H9 (cell line): ENCODE measurements at regions not wholly inside any gene's neighbourhood (a gene's known extent, or its start where the extent isn't known, plus 50 kb on each side); places are given as distances from the start of the nearest gene placed in this dataset.

Experiments used
- DNase-seq: peaks from one replicate; pipeline ENCODE4 v3.0.0-alpha.2; 2017
- H2AFZ ChIP-seq: one replicate; pipeline ENCODE4 v1.6.1; 2013; ENCODE audit warnings: mild to moderate bottlenecking, low read length, control low read depth, moderate library complexity
- H2AK5ac ChIP-seq: 2 replicates; pipeline ENCODE4 v1.6.1; 2013; ENCODE audit warnings: low read length, control low read depth, mixed read lengths; ENCODE audit not compliant: insufficient read length
- H2BK120ac ChIP-seq: one replicate; pipeline ENCODE4 v1.6.1; 2013; ENCODE audit warnings: low read depth, mild to moderate bottlenecking, low read length, control low read depth, inconsistent platforms; ENCODE audit not compliant: poor library complexity, severe bottlenecking
- H2BK12ac ChIP-seq: 2 replicates; pipeline ENCODE4 v1.6.1; 2013; ENCODE audit warnings: low read length, control low read depth, mixed read lengths, low read depth; ENCODE audit not compliant: insufficient read length
- H2BK15ac ChIP-seq: 2 replicates; pipeline ENCODE4 v1.6.1; 2013; ENCODE audit warnings: low read depth, low read length, control low read depth
- H2BK20ac ChIP-seq: one replicate; pipeline ENCODE4 v1.6.1; 2013; ENCODE audit warnings: low read depth, mild to moderate bottlenecking, low read length, control low read depth, inconsistent platforms; ENCODE audit not compliant: poor library complexity, severe bottlenecking
- H2BK5ac ChIP-seq: 2 replicates; pipeline ENCODE4 v1.6.1; 2013; ENCODE audit warnings: low read length, control low read depth, mixed read lengths; ENCODE audit not compliant: insufficient read length
- H3K14ac ChIP-seq: 2 replicates; pipeline ENCODE4 v1.6.1; 2013; ENCODE audit warnings: low read length, control low read depth; ENCODE audit not compliant: insufficient read depth
- H3K18ac ChIP-seq: 2 replicates; pipeline ENCODE4 v1.6.1; 2013; ENCODE audit warnings: low read depth, mild to moderate bottlenecking, mixed read lengths, low read length, control low read depth; ENCODE audit not compliant: insufficient read length
- H3K23ac ChIP-seq: 2 replicates; pipeline ENCODE4 v1.6.1; 2013; ENCODE audit warnings: low read length, control low read depth, mixed read lengths, low read depth; ENCODE audit not compliant: insufficient read length
- H3K23me2 ChIP-seq: 2 replicates; pipeline ENCODE4 v1.6.1; 2013; ENCODE audit warnings: low read depth, mild to moderate bottlenecking, mixed read lengths, low read length, control low read depth; ENCODE audit not compliant: insufficient read length, poor library complexity, severe bottlenecking
- H3K27ac ChIP-seq: 2 replicates; pipeline ENCODE4 v1.5.1; 2013; ENCODE audit warnings: low read length, control low read depth, mixed read lengths, low read depth; ENCODE audit not compliant: insufficient read length
- H3K27me3 ChIP-seq: 2 replicates; pipeline ENCODE4 v1.6.1; 2013; ENCODE audit warnings: low read length, control low read depth, inconsistent platforms; ENCODE audit not compliant: insufficient read depth
- H3K4ac ChIP-seq: 2 replicates; pipeline ENCODE4 v1.6.1; 2013; ENCODE audit warnings: low read depth, mild to moderate bottlenecking, control low read depth, inconsistent platforms, low read length, moderate library complexity
- H3K4me1 ChIP-seq: 2 replicates; pipeline ENCODE4 v1.6.1; 2013; ENCODE audit warnings: low read length, control low read depth, inconsistent platforms; ENCODE audit not compliant: insufficient read depth
- H3K4me2 ChIP-seq: 2 replicates; pipeline ENCODE4 v1.6.1; 2013; ENCODE audit warnings: low read length, control low read depth, mixed read lengths; ENCODE audit not compliant: insufficient read length, insufficient read depth
- H3K56ac ChIP-seq: 2 replicates; pipeline ENCODE4 v1.6.1; 2013; ENCODE audit warnings: low read depth, mild to moderate bottlenecking, mixed read lengths, low read length, control low read depth; ENCODE audit not compliant: insufficient read length
- H3K79me1 ChIP-seq: 2 replicates; pipeline ENCODE4 v1.6.1; 2013; ENCODE audit warnings: low read depth, mild to moderate bottlenecking, moderate library complexity, low read length, control low read depth, inconsistent platforms; ENCODE audit not compliant: insufficient read depth, poor library complexity, severe bottlenecking
- H3K79me2 ChIP-seq: 2 replicates; pipeline ENCODE4 v1.6.1; 2013; ENCODE audit warnings: low read length, control low read depth, inconsistent platforms; ENCODE audit not compliant: insufficient read depth
- H3K9ac ChIP-seq: 2 replicates; pipeline ENCODE4 v1.6.1; 2013; ENCODE audit warnings: low read length, control low read depth, mixed read lengths; ENCODE audit not compliant: insufficient read length; ENCODE audit errors: extremely low read depth
- H3K9me3 ChIP-seq: one replicate; pipeline ENCODE4 v1.6.1; 2013; ENCODE audit warnings: low read depth, low read length, inconsistent platforms; ENCODE audit not compliant: control insufficient read depth
- H3T11ph ChIP-seq: one replicate; pipeline ENCODE4 v1.6.1; 2013; ENCODE audit warnings: mild to moderate bottlenecking, low read length, control low read depth, inconsistent platforms
- H4K20me1 ChIP-seq: one replicate; pipeline ENCODE4 v1.6.1; 2013; ENCODE audit not compliant: control insufficient read depth, insufficient read length, insufficient read depth
- H4K5ac ChIP-seq: 2 replicates; pipeline ENCODE4 v1.6.1; 2013; ENCODE audit warnings: low read depth, mild to moderate bottlenecking, mixed read lengths, low read length, control low read depth; ENCODE audit not compliant: insufficient read length
- H4K8ac ChIP-seq: replicated peaks from 2 replicates; pipeline ENCODE4 v1.6.1; 2013; ENCODE audit warnings: low read length, control low read depth, mixed read lengths, low read depth; ENCODE audit not compliant: insufficient read length
- H4K91ac ChIP-seq: 2 replicates; pipeline ENCODE4 v1.6.1; 2013; ENCODE audit warnings: low read depth, mild to moderate bottlenecking, moderate library complexity, mixed read lengths, low read length, control low read depth; ENCODE audit not compliant: insufficient read length
- H3K27ac Mint-ChIP-seq, 3 experiments: 2 replicates in 2 of 3; 3 replicates in 1 of 3; pipeline ENCODE4 v1.8.0; 2020 to 2021; ENCODE audit warnings: mixed read lengths in 3 of 3, mild to moderate bottlenecking in 1 of 3, moderate library complexity in 1 of 3
- H3K27me3 Mint-ChIP-seq: 2 replicates; pipeline ENCODE4 v1.8.0; 2021; ENCODE audit warnings: low read depth, mild to moderate bottlenecking, moderate library complexity, mixed read lengths
- H3K36me3 Mint-ChIP-seq, 3 experiments: 2 replicates in 2 of 3; 3 replicates in 1 of 3; pipeline ENCODE4 v1.8.0; 2020 to 2021; ENCODE audit warnings: low read depth in 3 of 3, mixed read lengths in 3 of 3; ENCODE audit not compliant: insufficient read depth in 1 of 3
- H3K4me1 Mint-ChIP-seq, 2 experiments: 2 replicates each; pipeline ENCODE4 v1.8.0; 2020; ENCODE audit warnings: mixed read lengths in 2 of 2
- H3K4me3 Mint-ChIP-seq, 2 experiments: 2 replicates in 1 of 2; 3 replicates in 1 of 2; pipeline ENCODE4 v1.8.0; 2020 to 2021; ENCODE audit warnings: mild to moderate bottlenecking in 2 of 2, mixed read lengths in 2 of 2, moderate library complexity in 1 of 2
- H3K9me3 Mint-ChIP-seq, 2 experiments: 2 replicates in 1 of 2; 3 replicates in 1 of 2; pipeline ENCODE4 v1.8.0; 2020; ENCODE audit warnings: mild to moderate bottlenecking in 2 of 2, mixed read lengths in 2 of 2, moderate library complexity in 1 of 2
- WGBS: extraction: QIAGEN DNeasy Blood & Tissue Kit; methylation state at CpG from one replicate; pipeline ENCODE4 v1.1.7; 2013; ENCODE audit warnings: missing lambda C conversion rate, low lambda C conversion rate, mixed read lengths; ENCODE audit not compliant: insufficient read length; ENCODE audit errors: extremely low coverage; 5-methylcytosine and 5-hydroxymethylcytosine counted together
- TF ChIP-seq, protein P1 (sequence below): fragments of 200-600 bp; sonication (generic); conservative IDR thresholded peaks from 3 replicates; pipeline ENCODE4 v1.8.0; 2021; ENCODE audit warnings: antibody characterized with exemption, mild to moderate bottlenecking

GRCh38 chr5:8961219-8961618 lies 584.7 kb downstream of the SEMA5A start:
- Histone ChIP-seq H2BK12ac (no peak overlapping the region), H2BK20ac (no peak overlapping the region), H2BK5ac (no peak overlapping the region), H3K79me2 (no peaks in the 10 kb centered on the region), H3K14ac (no peak overlapping the region), H4K8ac (no peak overlapping the region), H2AFZ (no peak overlapping the region), H2BK120ac (no peak overlapping the region), H3K27ac (no peak overlapping the region), H3K23me2 (no peaks in the 10 kb centered on the region), H3T11ph (no peak overlapping the region), H3K4me2 (no peak overlapping the region), H4K5ac (no peak overlapping the region), H2BK15ac (no peak overlapping the region), H3K79me1 (no peaks in the 10 kb centered on the region), H4K20me1 (no peaks in the 10 kb centered on the region), H3K18ac (no peak overlapping the region), H3K9ac (no peak overlapping the region), H3K56ac (no peak overlapping the region), H3K27me3 (no peaks in the 10 kb centered on the region), H3K23ac (no peak overlapping the region), H3K4ac (no peak overlapping the region), H4K91ac (no peak overlapping the region), H3K4me1 (no peaks in the 10 kb centered on the region), H3K9me3 (no peaks in the 10 kb centered on the region), H2AK5ac (no peak overlapping the region)
- Mint-ChIP-seq H3K27ac (no peak overlapping the region), H3K4me1 (no peaks in the 10 kb centered on the region), H3K4me3 (no peak overlapping the region), H3K36me3 (no peaks in the 10 kb centered on the region), H3K9me3 (no peaks in the 10 kb centered on the region), H3K27me3 (no peaks in the 10 kb centered on the region)
- no peak for DNase-seq
- TF ChIP-seq, protein P1, sequence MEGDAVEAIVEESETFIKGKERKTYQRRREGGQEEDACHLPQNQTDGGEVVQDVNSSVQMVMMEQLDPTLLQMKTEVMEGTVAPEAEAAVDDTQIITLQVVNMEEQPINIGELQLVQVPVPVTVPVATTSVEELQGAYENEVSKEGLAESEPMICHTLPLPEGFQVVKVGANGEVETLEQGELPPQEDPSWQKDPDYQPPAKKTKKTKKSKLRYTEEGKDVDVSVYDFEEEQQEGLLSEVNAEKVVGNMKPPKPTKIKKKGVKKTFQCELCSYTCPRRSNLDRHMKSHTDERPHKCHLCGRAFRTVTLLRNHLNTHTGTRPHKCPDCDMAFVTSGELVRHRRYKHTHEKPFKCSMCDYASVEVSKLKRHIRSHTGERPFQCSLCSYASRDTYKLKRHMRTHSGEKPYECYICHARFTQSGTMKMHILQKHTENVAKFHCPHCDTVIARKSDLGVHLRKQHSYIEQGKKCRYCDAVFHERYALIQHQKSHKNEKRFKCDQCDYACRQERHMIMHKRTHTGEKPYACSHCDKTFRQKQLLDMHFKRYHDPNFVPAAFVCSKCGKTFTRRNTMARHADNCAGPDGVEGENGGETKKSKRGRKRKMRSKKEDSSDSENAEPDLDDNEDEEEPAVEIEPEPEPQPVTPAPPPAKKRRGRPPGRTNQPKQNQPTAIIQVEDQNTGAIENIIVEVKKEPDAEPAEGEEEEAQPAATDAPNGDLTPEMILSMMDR, result no peak
- WGBS, result no CpG with 5 or more reads among the region's 3 CpGs
